Lower leg skin (tissue), 3 donors: ENCODE measurements at regions not wholly inside any gene's neighbourhood (a gene's known extent, or its start where the extent isn't known, plus 50 kb on each side); places are given as distances from the start of the nearest gene placed in this dataset.

Experiments
- POLR2A ChIP-seq, 2 donors: fragments of 450-650 bp; IDR thresholded peaks; one replicate each; pipeline ENCODE4 v1.6.1; 2016 to 2017; ENCODE audit warnings: antibody characterized with exemption in 2 of 2, mild to moderate bottlenecking in 1 of 2, moderate library complexity in 1 of 2
- TF ChIP-seq, protein P1 (sequence below), 3 donors: fragments of 450-650 bp; IDR thresholded peaks; one replicate each; pipeline ENCODE4 v1.5.1; 2016; ENCODE audit warnings: antibody characterized with exemption in 3 of 3, mild to moderate bottlenecking in 3 of 3, moderate library complexity in 2 of 3

DNA sequence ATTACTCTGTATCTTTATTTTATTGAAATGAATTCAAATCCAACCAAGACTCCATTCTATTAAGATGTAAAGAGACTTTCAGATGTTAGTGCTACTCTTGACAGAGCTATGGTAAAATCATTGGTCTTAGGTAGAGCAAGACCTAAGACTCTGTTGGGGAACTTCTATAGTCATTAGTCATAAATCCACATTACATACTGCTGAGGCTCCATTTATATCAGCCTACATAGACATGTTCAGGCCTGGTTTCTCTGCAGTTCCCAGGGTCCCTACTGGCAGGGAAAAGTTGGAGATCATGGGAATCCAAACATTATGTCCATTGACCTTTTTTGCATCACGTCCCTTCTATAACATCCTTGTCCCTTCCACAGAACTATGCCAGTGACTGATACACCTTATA, 580.4 kb upstream of the ZEB2 start:
- TF ChIP-seq, protein P1, sequence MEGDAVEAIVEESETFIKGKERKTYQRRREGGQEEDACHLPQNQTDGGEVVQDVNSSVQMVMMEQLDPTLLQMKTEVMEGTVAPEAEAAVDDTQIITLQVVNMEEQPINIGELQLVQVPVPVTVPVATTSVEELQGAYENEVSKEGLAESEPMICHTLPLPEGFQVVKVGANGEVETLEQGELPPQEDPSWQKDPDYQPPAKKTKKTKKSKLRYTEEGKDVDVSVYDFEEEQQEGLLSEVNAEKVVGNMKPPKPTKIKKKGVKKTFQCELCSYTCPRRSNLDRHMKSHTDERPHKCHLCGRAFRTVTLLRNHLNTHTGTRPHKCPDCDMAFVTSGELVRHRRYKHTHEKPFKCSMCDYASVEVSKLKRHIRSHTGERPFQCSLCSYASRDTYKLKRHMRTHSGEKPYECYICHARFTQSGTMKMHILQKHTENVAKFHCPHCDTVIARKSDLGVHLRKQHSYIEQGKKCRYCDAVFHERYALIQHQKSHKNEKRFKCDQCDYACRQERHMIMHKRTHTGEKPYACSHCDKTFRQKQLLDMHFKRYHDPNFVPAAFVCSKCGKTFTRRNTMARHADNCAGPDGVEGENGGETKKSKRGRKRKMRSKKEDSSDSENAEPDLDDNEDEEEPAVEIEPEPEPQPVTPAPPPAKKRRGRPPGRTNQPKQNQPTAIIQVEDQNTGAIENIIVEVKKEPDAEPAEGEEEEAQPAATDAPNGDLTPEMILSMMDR (IDR thresholded peaks at IDR 0.05) = no peak
- TF ChIP-seq POLR2A (IDR thresholded peaks at IDR 0.05) = no peak
